ENCODE measurements at regions not wholly inside any gene's neighbourhood (a gene's known extent, or its start where the extent isn't known, plus 50 kb on each side); places are given as distances from the start of the nearest gene placed in this dataset.

- Histone ChIP-seq H3K4me3 (no peak overlapping the region), H3K9me3 (no peaks in the 10 kb centered on the region), H3K27me3 (no peaks in the 10 kb centered on the region), H3K4me1 (no peaks in the 10 kb centered on the region), H3K36me3 (no peaks in the 10 kb centered on the region), H3K27ac (no peak overlapping the region)
- DNase-seq: no peak
- TF ChIP-seq CTCF (IDR thresholded peaks at IDR 0.05) (no peak), POLR2A (IDR thresholded peaks at IDR 0.05) (no peak), POLR2AphosphoS5 (IDR thresholded peaks at IDR 0.05) (no peak), EP300 (IDR thresholded peaks at IDR 0.05; ENCODE audit: low read depth) (no peak)
- WGBS, 2 donors (ENCODE audit: low coverage in 1 of 2): 66 to 86% methylated on average over 1 to 2 of the region's 2 CpGs
- in situ Hi-C loops (cut with MboI; ENCODE audit: low pct_ligation_motif_present in 1 of 4, low pct_unique_long_range_greater_than_20kb in 1 of 4, low sequenced_read_pairs in 3 of 4): no loop called here
- intact Hi-C loops (cut with DNase I; ENCODE audit: low total_unique reads): no loop called here
Observed at GRCh38 chr4:46491455-46491854, 101.5 kb upstream of the GABRA2 start.

GRCh38 chr4:46484881-46485280, 95.0 kb upstream of the GABRA2 start:
- in situ Hi-C loops (cut with MboI; ENCODE audit: low pct_ligation_motif_present in 1 of 4, low pct_unique_long_range_greater_than_20kb in 1 of 4, low sequenced_read_pairs in 3 of 4) (no loop called here), intact Hi-C loops (cut with DNase I; ENCODE audit: low total_unique reads) (loop anchor here (5.0 kb wide), 1 partner anchor 1833 kb away; the partner anchor contains the start of gene YIPF7)

GRCh38 chr4:46462733-46463132, 72.8 kb upstream of the GABRA2 start:
- H3K36me3 ChIP-seq: no peaks in the 10 kb centered on the region
- WGBS, 2 donors (ENCODE audit: low coverage in 1 of 2): 73 to 90% methylated on average over 2 of the region's 2 CpGs
- no peak overlapping the region for H3K27ac ChIP-seq
- no peaks in the 10 kb centered on the region for H3K9me3 ChIP-seq
- intact Hi-C loops (cut with DNase I; ENCODE audit: low total_unique reads) (no loop called here), in situ Hi-C loops (cut with MboI; ENCODE audit: low pct_ligation_motif_present in 1 of 4, low pct_unique_long_range_greater_than_20kb in 1 of 4, low sequenced_read_pairs in 3 of 4) (no loop called here)
- H3K4me3 ChIP-seq: no peak overlapping the region
- no peaks in the 10 kb centered on the region for H3K27me3 ChIP-seq
- no peak for DNase-seq
- H3K4me1 ChIP-seq: no peaks in the 10 kb centered on the region
- no peak for TF ChIP-seq CTCF (IDR thresholded peaks at IDR 0.05)
- TF ChIP-seq POLR2A (IDR thresholded peaks at IDR 0.05): no peak
- TF ChIP-seq EP300 (IDR thresholded peaks at IDR 0.05; ENCODE audit: low read depth): no peak
- TF ChIP-seq POLR2AphosphoS5 (IDR thresholded peaks at IDR 0.05): no peak

More at GRCh38 chr4:46484881-46485280, 95.0 kb upstream of the GABRA2 start:
- H3K27ac ChIP-seq: no peak overlapping the region
- no peaks in the 10 kb centered on the region for H3K36me3 ChIP-seq
- no peak overlapping the region for H3K4me3 ChIP-seq
- no peaks in the 10 kb centered on the region for H3K9me3 ChIP-seq
- DNase-seq: no peak
- TF ChIP-seq POLR2AphosphoS5 (IDR thresholded peaks at IDR 0.05) (no peak), EP300 (IDR thresholded peaks at IDR 0.05; ENCODE audit: low read depth) (no peak), POLR2A (IDR thresholded peaks at IDR 0.05) (no peak)
- H3K27me3 ChIP-seq: no peaks in the 10 kb centered on the region
- H3K4me1 ChIP-seq: no peaks in the 10 kb centered on the region

GRCh38 chr4:46459308-46459707, 69.4 kb upstream of the GABRA2 start:
- in situ Hi-C loops (cut with MboI; ENCODE audit: low pct_ligation_motif_present in 1 of 4, low pct_unique_long_range_greater_than_20kb in 1 of 4, low sequenced_read_pairs in 3 of 4): no loop called here

More at GRCh38 chr4:46459308-46459707, 69.4 kb upstream of the GABRA2 start:
- no peak for TF ChIP-seq EP300 (IDR thresholded peaks at IDR 0.05; ENCODE audit: low read depth)
- no peak for TF ChIP-seq POLR2A (IDR thresholded peaks at IDR 0.05)
- TF ChIP-seq POLR2AphosphoS5 (IDR thresholded peaks at IDR 0.05): no peak
- no peak for TF ChIP-seq CTCF (IDR thresholded peaks at IDR 0.05)
- Histone ChIP-seq H3K27me3 (no peaks in the 10 kb centered on the region), H3K4me1 (no peaks in the 10 kb centered on the region), H3K36me3 (no peaks in the 10 kb centered on the region), H3K9me3 (peaks cover 0 to 3% of the 10 kb centered on the region in 2 donors), H3K27ac (no peak overlapping the region), H3K4me3 (no peak overlapping the region)
- DNase-seq: no peak
- intact Hi-C loops (cut with DNase I; ENCODE audit: low total_unique reads): no loop called here
- WGBS, 2 donors (ENCODE audit: low coverage in 1 of 2): 78 to 91% methylated on average over 1 of the region's 1 CpG
